ENCODE measurements at regions not wholly inside any gene's neighbourhood (a gene's known extent, or its start where the extent isn't known, plus 50 kb on each side); places are given as distances from the start of the nearest gene placed in this dataset.
"Not testable (repeated sequence)": the region's sequence is repeated elsewhere in the genome, so short reads cannot be mapped to it uniquely, and the experiment has no call there.

GRCh38 chr18:41052625-41053024, 902.4 kb upstream of the PIK3C3 start:
- intact Hi-C loops (cut with micrococcal nuclease; ENCODE audit: unreplicated experiment): no loop called here
- no peaks in the 10 kb centered on the region for H3K36me3 Mint-ChIP-seq (ENCODE audit: insufficient read depth, unreplicated experiment)
- H3K9me3 ChIP-seq: no peaks in the 10 kb centered on the region
- H3K36me3 ChIP-seq (ENCODE audit: control insufficient read depth, insufficient read depth, low read length): no peaks in the 10 kb centered on the region
- CTCF ChIA-PET: no interaction called here
- TF ChIP-seq CTCF (IDR thresholded peaks at IDR 0.05; ENCODE audit: insufficient read depth in 1 of 2, low read depth in 1 of 2, low read length in 1 of 2, severe bottlenecking in 1 of 2, unreplicated experiment in 1 of 2): no peak
- H3K27ac Mint-ChIP-seq (ENCODE audit: unreplicated experiment): no peak overlapping the region
- BruUV-seq (replicated peaks): no TSS peak
- no peaks in the 10 kb centered on the region for H3K27me3 ChIP-seq (replicated peaks; ENCODE audit: control insufficient read depth, insufficient read depth, low read length)
- H3K27me3 Mint-ChIP-seq (ENCODE audit: insufficient read depth, unreplicated experiment): no peaks in the 10 kb centered on the region
- no peak overlapping the region for H3K4me3 Mint-ChIP-seq (ENCODE audit: unreplicated experiment)
- no peaks in the 10 kb centered on the region for H3K4me1 ChIP-seq
- no peaks in the 10 kb centered on the region for H3K9me3 Mint-ChIP-seq (ENCODE audit: unreplicated experiment)
- no peaks in the 10 kb centered on the region for H3K4me1 Mint-ChIP-seq (ENCODE audit: low read depth, unreplicated experiment)
- DNase-seq: no peak
- H3K4me3 ChIP-seq (ENCODE audit: low read depth, low read length): no peak overlapping the region
- POLR2A ChIA-PET: no interaction called here

GRCh38 chr18:41046250-41046649, 908.8 kb upstream of the PIK3C3 start:
- H3K27ac Mint-ChIP-seq (ENCODE audit: unreplicated experiment); POLR2A ChIA-PET; H3K36me3 ChIP-seq (ENCODE audit: control insufficient read depth, insufficient read depth, low read length); BruUV-seq (replicated peaks); H3K4me1 ChIP-seq; intact Hi-C loops (cut with micrococcal nuclease; ENCODE audit: unreplicated experiment); H3K4me3 ChIP-seq (ENCODE audit: low read depth, low read length); H3K9me3 ChIP-seq; H3K27me3 Mint-ChIP-seq (ENCODE audit: insufficient read depth, unreplicated experiment); CTCF ChIA-PET; H3K27me3 ChIP-seq (replicated peaks; ENCODE audit: control insufficient read depth, insufficient read depth, low read length); H3K4me1 Mint-ChIP-seq (ENCODE audit: low read depth, unreplicated experiment); H3K9me3 Mint-ChIP-seq (ENCODE audit: unreplicated experiment); H3K4me3 Mint-ChIP-seq (ENCODE audit: unreplicated experiment); H3K36me3 Mint-ChIP-seq (ENCODE audit: insufficient read depth, unreplicated experiment); DNase-seq: not testable (repeated sequence)

GRCh38 chr18:41043876-41044275, 911.2 kb upstream of the PIK3C3 start:
- Histone ChIP-seq H3K4me1 (no peaks in the 10 kb centered on the region), H3K9me3 (no peaks in the 10 kb centered on the region), H3K4me3 (ENCODE audit: low read depth, low read length) (no peak overlapping the region), H3K27me3 (replicated peaks; ENCODE audit: control insufficient read depth, insufficient read depth, low read length) (no peaks in the 10 kb centered on the region), H3K36me3 (ENCODE audit: control insufficient read depth, insufficient read depth, low read length) (no peaks in the 10 kb centered on the region)
- no peaks in the 10 kb centered on the region for H3K4me1 Mint-ChIP-seq (ENCODE audit: low read depth, unreplicated experiment)
- intact Hi-C loops (cut with micrococcal nuclease; ENCODE audit: unreplicated experiment): no loop called here
- DNase-seq: no peak
- no TSS peak for BruUV-seq (replicated peaks)
- CTCF ChIA-PET: no interaction called here
- no peak overlapping the region for H3K27ac Mint-ChIP-seq (ENCODE audit: unreplicated experiment)
- H3K4me3 Mint-ChIP-seq (ENCODE audit: unreplicated experiment): no peak overlapping the region
- POLR2A ChIA-PET: no interaction called here
- no peaks in the 10 kb centered on the region for H3K9me3 Mint-ChIP-seq (ENCODE audit: unreplicated experiment)
- H3K36me3 Mint-ChIP-seq (ENCODE audit: insufficient read depth, unreplicated experiment): no peaks in the 10 kb centered on the region
- H3K27me3 Mint-ChIP-seq (ENCODE audit: insufficient read depth, unreplicated experiment): no peaks in the 10 kb centered on the region
- TF ChIP-seq CTCF (IDR thresholded peaks at IDR 0.05; ENCODE audit: insufficient read depth in 1 of 2, low read depth in 1 of 2, low read length in 1 of 2, severe bottlenecking in 1 of 2, unreplicated experiment in 1 of 2): no peak

- intact Hi-C loops (cut with micrococcal nuclease; ENCODE audit: unreplicated experiment): no loop called here
- no peak for DNase-seq
- no peaks in the 10 kb centered on the region for H3K4me1 ChIP-seq
- H3K27me3 ChIP-seq (replicated peaks; ENCODE audit: control insufficient read depth, insufficient read depth, low read length): no peaks in the 10 kb centered on the region
- Mint-ChIP-seq H3K27me3 (ENCODE audit: insufficient read depth, unreplicated experiment) (no peaks in the 10 kb centered on the region), H3K4me1 (ENCODE audit: low read depth, unreplicated experiment) (no peaks in the 10 kb centered on the region), H3K36me3 (ENCODE audit: insufficient read depth, unreplicated experiment) (no peaks in the 10 kb centered on the region), H3K9me3 (ENCODE audit: unreplicated experiment) (no peaks in the 10 kb centered on the region), H3K4me3 (ENCODE audit: unreplicated experiment) (no peak overlapping the region), H3K27ac (ENCODE audit: unreplicated experiment) (no peak overlapping the region)
- H3K9me3 ChIP-seq: no peaks in the 10 kb centered on the region
- ChIA-PET POLR2A (no interaction called here), CTCF (no interaction called here)
- no peak overlapping the region for H3K4me3 ChIP-seq (ENCODE audit: low read depth, low read length)
- BruUV-seq (replicated peaks): no TSS peak
- TF ChIP-seq CTCF (IDR thresholded peaks at IDR 0.05; ENCODE audit: insufficient read depth in 1 of 2, low read depth in 1 of 2, low read length in 1 of 2, severe bottlenecking in 1 of 2, unreplicated experiment in 1 of 2): no peak
- no peaks in the 10 kb centered on the region for H3K36me3 ChIP-seq (ENCODE audit: control insufficient read depth, insufficient read depth, low read length)
Measured at GRCh38 chr18:41042866-41043265, 912.2 kb upstream of the PIK3C3 start.

Measured in Caco-2 (cell line).